ENCODE measurements at regions not wholly inside any gene's neighbourhood (a gene's known extent, or its start where the extent isn't known, plus 50 kb on each side); places are given as distances from the start of the nearest gene placed in this dataset.

DNA sequence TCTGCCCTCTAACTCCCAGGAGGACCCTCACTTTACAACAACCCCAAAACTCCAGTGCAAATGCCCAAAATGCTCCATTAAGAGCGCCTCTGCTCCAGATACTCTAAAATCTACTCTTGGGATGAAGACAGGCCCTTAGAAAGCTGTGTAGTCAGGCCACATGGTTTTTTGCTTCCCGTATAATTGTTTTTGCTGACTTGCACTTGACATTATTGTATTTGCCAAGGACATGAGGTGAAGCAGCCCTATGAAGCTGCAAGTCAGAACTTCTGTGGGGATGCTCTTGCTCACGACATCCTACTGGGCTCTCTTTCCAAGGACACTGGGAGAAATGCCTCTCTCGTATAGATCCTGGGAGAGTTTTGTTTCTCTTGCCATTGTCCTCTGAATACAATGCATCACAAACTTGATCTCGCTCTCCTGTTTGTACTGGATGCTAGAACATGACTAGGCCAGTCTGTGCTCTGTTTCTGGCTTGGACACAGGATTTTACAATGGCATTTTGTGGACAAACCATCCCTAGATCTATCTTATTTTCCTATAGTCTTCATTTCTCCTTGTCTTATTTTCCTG is 177.2 kb upstream of the DTNBP1 start:
- Histone ChIP-seq H3K27me3 (no peaks in the 10 kb centered on the region), H3K4me1 (no peaks in the 10 kb centered on the region), H3K36me3 (replicated peaks in 1 of 2; ENCODE audit: insufficient read depth in 1 of 2, low read depth in 2 of 2) (no peaks in the 10 kb centered on the region), H3K4me3 (no peak overlapping the region), H3K9me3 (no peaks in the 10 kb centered on the region), H3K27ac (no peak overlapping the region)
- DNase-seq (no peak), ATAC-seq (no peak)
- intact Hi-C loops (cut with DNase I): no loop called here
- 87 to 90% methylated on average over 5 of the region's 5 CpGs for WGBS, 2 donors
- TF ChIP-seq, protein P1, sequence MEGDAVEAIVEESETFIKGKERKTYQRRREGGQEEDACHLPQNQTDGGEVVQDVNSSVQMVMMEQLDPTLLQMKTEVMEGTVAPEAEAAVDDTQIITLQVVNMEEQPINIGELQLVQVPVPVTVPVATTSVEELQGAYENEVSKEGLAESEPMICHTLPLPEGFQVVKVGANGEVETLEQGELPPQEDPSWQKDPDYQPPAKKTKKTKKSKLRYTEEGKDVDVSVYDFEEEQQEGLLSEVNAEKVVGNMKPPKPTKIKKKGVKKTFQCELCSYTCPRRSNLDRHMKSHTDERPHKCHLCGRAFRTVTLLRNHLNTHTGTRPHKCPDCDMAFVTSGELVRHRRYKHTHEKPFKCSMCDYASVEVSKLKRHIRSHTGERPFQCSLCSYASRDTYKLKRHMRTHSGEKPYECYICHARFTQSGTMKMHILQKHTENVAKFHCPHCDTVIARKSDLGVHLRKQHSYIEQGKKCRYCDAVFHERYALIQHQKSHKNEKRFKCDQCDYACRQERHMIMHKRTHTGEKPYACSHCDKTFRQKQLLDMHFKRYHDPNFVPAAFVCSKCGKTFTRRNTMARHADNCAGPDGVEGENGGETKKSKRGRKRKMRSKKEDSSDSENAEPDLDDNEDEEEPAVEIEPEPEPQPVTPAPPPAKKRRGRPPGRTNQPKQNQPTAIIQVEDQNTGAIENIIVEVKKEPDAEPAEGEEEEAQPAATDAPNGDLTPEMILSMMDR (IDR thresholded peaks at IDR 0.05): no peak
- TF ChIP-seq POLR2A (IDR thresholded peaks at IDR 0.05): no peak

DNA sequence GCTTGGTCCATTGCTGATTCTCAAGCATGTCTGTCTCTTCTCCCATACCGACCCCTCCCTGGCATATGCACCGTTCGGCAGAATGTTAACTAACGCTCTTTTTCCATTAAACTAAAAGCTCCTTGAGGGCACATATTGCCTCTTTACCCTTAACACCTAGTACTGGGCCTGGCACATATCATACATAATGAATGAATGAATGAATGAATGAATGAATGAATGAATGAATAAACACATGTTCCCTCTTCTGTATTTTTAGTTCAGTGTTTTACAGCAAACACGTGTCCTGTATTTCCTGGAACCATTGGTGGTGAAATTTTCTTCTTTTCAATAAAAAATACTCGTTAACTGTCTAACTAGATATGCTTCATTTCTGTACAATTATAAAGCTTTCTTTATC is 174.4 kb upstream of the DTNBP1 start:
- WGBS, 2 donors: 92 to 94% methylated on average over 6 of the region's 6 CpGs
- intact Hi-C loops (cut with DNase I): no loop called here
- TF ChIP-seq POLR2A (IDR thresholded peaks at IDR 0.05): no peak
- TF ChIP-seq, protein P1 (IDR thresholded peaks at IDR 0.05): no peak
- Histone ChIP-seq H3K27me3 (no peaks in the 10 kb centered on the region), H3K36me3 (replicated peaks in 1 of 2; ENCODE audit: insufficient read depth in 1 of 2, low read depth in 2 of 2) (no peaks in the 10 kb centered on the region), H3K4me1 (no peaks in the 10 kb centered on the region), H3K4me3 (no peak overlapping the region), H3K27ac (no peak overlapping the region), H3K9me3 (no peaks in the 10 kb centered on the region)
- ATAC-seq (no peak), DNase-seq (no peak)

DNA sequence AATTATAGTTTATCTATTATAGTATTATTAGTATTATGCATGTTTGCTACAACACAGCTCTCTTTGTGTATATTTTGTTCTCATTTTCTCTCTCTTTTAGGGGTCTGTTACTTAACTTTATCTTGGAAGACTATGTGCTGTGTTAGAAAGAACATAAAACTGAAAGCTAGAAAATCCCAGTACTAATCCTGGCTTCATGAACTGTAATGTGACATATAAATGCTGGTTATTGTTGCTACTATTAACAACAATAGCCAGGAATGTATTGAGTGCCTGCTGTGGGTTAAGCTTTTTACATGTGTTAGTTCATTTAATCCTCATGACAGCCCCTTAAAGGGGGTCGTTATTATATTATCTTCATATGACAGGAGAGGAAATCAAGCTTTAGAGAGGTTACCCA is 170.0 kb upstream of the DTNBP1 start:
- ATAC-seq (no peak), DNase-seq (no peak)
- 64 to 70% methylated on average over 1 of the region's 1 CpG for WGBS, 2 donors
- H3K27me3 ChIP-seq: no peaks in the 10 kb centered on the region
- H3K36me3 ChIP-seq (replicated peaks in 1 of 2; ENCODE audit: insufficient read depth in 1 of 2, low read depth in 2 of 2): no peaks in the 10 kb centered on the region
- no peak overlapping the region for H3K4me3 ChIP-seq
- intact Hi-C loops (cut with DNase I): no loop called here
- H3K27ac ChIP-seq: no peak overlapping the region
- TF ChIP-seq, protein P1 (IDR thresholded peaks at IDR 0.05): no peak
- TF ChIP-seq POLR2A (IDR thresholded peaks at IDR 0.05): no peak
- no peaks in the 10 kb centered on the region for H3K9me3 ChIP-seq
- no peaks in the 10 kb centered on the region for H3K4me1 ChIP-seq

DNA sequence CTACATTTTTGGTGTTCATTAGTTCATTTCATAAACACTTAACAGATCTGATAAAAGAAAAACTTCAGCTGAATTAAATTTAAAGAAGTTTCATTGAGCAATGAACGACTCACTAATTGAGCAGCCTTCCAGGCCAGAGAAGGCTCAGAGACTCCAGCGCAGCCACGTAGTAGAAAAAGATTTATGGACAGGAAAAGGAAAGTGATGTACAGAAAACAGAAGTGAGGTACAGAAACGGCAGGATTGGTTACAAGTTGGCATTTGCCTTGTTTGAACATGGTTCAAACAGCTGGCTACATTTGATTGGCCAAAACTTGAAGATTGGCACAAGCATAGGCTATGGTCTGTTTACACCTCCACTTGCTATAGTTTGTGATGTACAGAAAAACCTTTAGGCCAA is 166.3 kb upstream of the DTNBP1 start:
- H3K36me3 ChIP-seq (replicated peaks in 1 of 2; ENCODE audit: insufficient read depth in 1 of 2, low read depth in 2 of 2): no peaks in the 10 kb centered on the region
- no peaks in the 10 kb centered on the region for H3K9me3 ChIP-seq
- ATAC-seq: no peak
- intact Hi-C loops (cut with DNase I): no loop called here
- H3K27ac ChIP-seq: no peak overlapping the region
- no peak overlapping the region for H3K4me3 ChIP-seq
- no peak for TF ChIP-seq POLR2A (IDR thresholded peaks at IDR 0.05)
- TF ChIP-seq, protein P1 (IDR thresholded peaks at IDR 0.05): no peak
- WGBS, 2 donors: 68 to 73% methylated on average over 4 of the region's 4 CpGs
- H3K27me3 ChIP-seq: no peaks in the 10 kb centered on the region
- H3K4me1 ChIP-seq: no peaks in the 10 kb centered on the region
- no peak for DNase-seq

DNA sequence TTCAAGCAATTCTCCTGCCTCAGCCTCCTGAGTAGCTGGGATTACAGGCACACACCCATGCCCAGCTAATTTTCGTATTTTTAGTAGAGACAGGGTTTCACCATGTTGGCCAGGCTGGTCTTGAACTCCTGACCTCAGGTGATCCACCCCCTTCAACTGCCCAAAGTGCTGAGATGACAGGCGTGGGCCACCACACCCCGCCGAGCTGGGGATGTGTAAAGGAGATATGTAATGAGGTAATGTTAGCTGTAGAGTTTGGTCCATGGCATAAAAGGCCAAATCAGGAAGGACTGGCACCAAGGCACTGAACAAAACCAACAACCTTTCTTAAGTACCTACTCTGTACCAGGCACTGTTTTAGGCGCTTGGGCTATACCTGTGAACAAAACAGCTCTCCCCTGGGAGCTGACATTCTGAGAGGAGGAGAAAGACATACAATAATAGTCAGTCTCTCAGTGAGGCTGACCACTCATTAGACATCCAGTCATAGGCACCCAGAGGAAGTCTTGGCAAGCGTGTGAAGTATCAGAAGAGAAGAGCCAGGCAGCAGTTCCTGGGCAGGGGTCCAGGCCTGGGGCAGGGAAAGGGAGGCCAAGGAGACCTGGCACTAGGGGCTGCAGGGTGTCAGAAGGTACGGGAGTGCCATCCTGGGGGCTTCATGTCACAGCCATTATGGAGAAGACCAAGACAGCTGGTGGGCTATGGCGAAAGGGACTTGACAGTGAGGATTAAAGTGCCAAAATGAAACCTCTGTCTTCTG is 164.8 kb upstream of the DTNBP1 start:
- Histone ChIP-seq H3K9me3 (no peaks in the 10 kb centered on the region), H3K27me3 (no peaks in the 10 kb centered on the region), H3K4me1 (no peaks in the 10 kb centered on the region), H3K36me3 (replicated peaks in 1 of 2; ENCODE audit: insufficient read depth in 1 of 2, low read depth in 2 of 2) (no peaks in the 10 kb centered on the region), H3K4me3 (no peak overlapping the region), H3K27ac (no peak overlapping the region)
- ATAC-seq (no peak), DNase-seq (no peak)
- WGBS, 2 donors: 91 to 93% methylated on average over 8 of the region's 8 CpGs
- intact Hi-C loops (cut with DNase I): no loop called here
- TF ChIP-seq, protein P1 (IDR thresholded peaks at IDR 0.05): no peak
- TF ChIP-seq POLR2A (IDR thresholded peaks at IDR 0.05): no peak

All from body of pancreas (tissue), 4 donors.